Lung (tissue), 11 donors: ENCODE measurements at regions not wholly inside any gene's neighbourhood (a gene's known extent, or its start where the extent isn't known, plus 50 kb on each side); places are given as distances from the start of the nearest gene placed in this dataset.
"Not testable (repeated sequence)": the region's sequence is repeated elsewhere in the genome, so short reads cannot be mapped to it uniquely, and the experiment has no call there.

Experiments used
- ATAC-seq: fragments of 200-7000 bp; cut with Tn5 transposase; one replicate; pipeline ENCODE4 v1.9.1; 2020; ENCODE audit warnings: moderate number of reproducible peaks; ENCODE audit not compliant: insufficient read depth, low FRiP score
- DNase-seq, 3 donors: peaks; one replicate each; pipeline ENCODE4 v3.0.0-alpha.2; 2013 to 2017
- H3K27ac ChIP-seq, 2 donors: one replicate each; pipeline ENCODE4 v1.5.1; 2013; ENCODE audit warnings: mild to moderate bottlenecking in 2 of 2, moderate library complexity in 2 of 2, control low read depth in 1 of 2, inconsistent platforms in 1 of 2, low read depth in 1 of 2, low read length in 1 of 2
- H3K27me3 ChIP-seq, 3 donors: one replicate each; pipeline ENCODE4 v1.5.1; 2013; ENCODE audit warnings: low read length in 2 of 3; ENCODE audit not compliant: control insufficient read depth in 3 of 3, insufficient read depth in 3 of 3
- H3K36me3 ChIP-seq, 4 donors: one replicate each; pipeline ENCODE4 v1.5.1; 2013; ENCODE audit warnings: low read length in 4 of 4, mild to moderate bottlenecking in 1 of 4, moderate library complexity in 1 of 4; ENCODE audit not compliant: control insufficient read depth in 4 of 4, insufficient read depth in 4 of 4
- H3K4me1 ChIP-seq, 5 donors: one replicate each; pipeline ENCODE4 v1.5.1; 2013; ENCODE audit warnings: low read length in 5 of 5, mild to moderate bottlenecking in 2 of 5, moderate library complexity in 1 of 5; ENCODE audit not compliant: control insufficient read depth in 5 of 5, insufficient read depth in 5 of 5
- H3K4me3 ChIP-seq: one replicate; pipeline ENCODE4 v1.5.1; 2013; ENCODE audit warnings: mild to moderate bottlenecking, control low read depth, moderate library complexity
- H3K9ac ChIP-seq, 2 donors: one replicate each; pipeline ENCODE4 v1.5.1; 2013; ENCODE audit warnings: low read length in 2 of 2, control low read depth in 1 of 2; ENCODE audit not compliant: insufficient read depth in 1 of 2
- H3K9me3 ChIP-seq, 4 donors: one replicate each; pipeline ENCODE4 v1.5.1; 2013; ENCODE audit warnings: low read length in 3 of 4, mild to moderate bottlenecking in 1 of 4, moderate library complexity in 1 of 4; ENCODE audit not compliant: control insufficient read depth in 4 of 4, insufficient read depth in 3 of 4
- CTCF ChIP-seq: IDR thresholded peaks from 2 replicates; pipeline ENCODE4 v1.5.1; 2012; ENCODE audit warnings: mild to moderate bottlenecking; ENCODE audit errors: control extremely low read depth, extremely low read depth
- WGBS, 2 donors: extraction: QIAGEN DNeasy Blood & Tissue Kit; methylation state at CpG; one replicate each; pipeline ENCODE4 v1.1.7; 2013; 5-methylcytosine and 5-hydroxymethylcytosine counted together
- donor health status: control.
- donor health status: control.
- donor health status: Bipolar disorder and iron deficiency.
- donor health status: healthy.
- donor health status: DM: yes; HTN: yes; CAD: no.

DNA sequence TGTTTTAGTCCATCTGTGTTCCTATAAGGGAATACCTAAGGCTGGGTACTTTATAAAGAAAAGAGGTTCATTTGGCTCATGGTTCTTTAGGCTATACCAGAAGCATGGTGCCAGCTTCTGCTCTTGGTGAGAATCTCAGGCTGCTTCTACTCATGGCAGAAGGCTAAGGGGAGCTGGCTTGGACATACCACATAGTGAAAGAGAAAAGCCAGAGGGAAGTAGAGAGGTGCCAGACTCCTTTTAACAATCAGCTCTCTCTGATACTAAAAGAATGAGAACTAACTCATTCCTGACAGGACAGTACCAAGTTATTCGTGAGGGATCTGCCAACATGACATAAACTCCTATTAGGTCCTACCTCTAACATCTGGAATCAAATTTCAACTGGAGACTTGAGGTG is 1250.2 kb upstream of the CNTN5 start:
- DNase-seq (no peak), ATAC-seq (no peak)
- no peak overlapping the region for H3K9ac ChIP-seq
- peaks cover 0 to 3% (median 0%) of the 10 kb centered on the region in 5 donors for H3K4me1 ChIP-seq
- 77 to 81% methylated on average over 1 of the region's 1 CpG for WGBS, 2 donors
- no peaks in the 10 kb centered on the region for H3K27me3 ChIP-seq
- no peaks in the 10 kb centered on the region for H3K36me3 ChIP-seq
- H3K4me3 ChIP-seq: no peak overlapping the region
- H3K9me3 ChIP-seq: peaks cover 0 to 3% (median 0%) of the 10 kb centered on the region in 4 donors
- TF ChIP-seq CTCF: no peak
- H3K27ac ChIP-seq: no peak overlapping the region

- TF ChIP-seq CTCF: no peak
- DNase-seq (no peak), ATAC-seq (no peak)
- H3K4me3 ChIP-seq: no peak overlapping the region
- H3K36me3 ChIP-seq: no peaks in the 10 kb centered on the region
- 52 to 71% methylated on average over 5 of the region's 5 CpGs for WGBS, 2 donors
- peaks cover 0 to 3% (median 0%) of the 10 kb centered on the region in 5 donors for H3K4me1 ChIP-seq
- H3K9ac ChIP-seq: no peak overlapping the region
- no peaks in the 10 kb centered on the region for H3K27me3 ChIP-seq
- peaks cover 0 to 3% (median 0%) of the 10 kb centered on the region in 4 donors for H3K9me3 ChIP-seq
- no peak overlapping the region for H3K27ac ChIP-seq
Measured at GRCh38 chr11:97772705-97773104, 1248.0 kb upstream of the CNTN5 start.

DNA sequence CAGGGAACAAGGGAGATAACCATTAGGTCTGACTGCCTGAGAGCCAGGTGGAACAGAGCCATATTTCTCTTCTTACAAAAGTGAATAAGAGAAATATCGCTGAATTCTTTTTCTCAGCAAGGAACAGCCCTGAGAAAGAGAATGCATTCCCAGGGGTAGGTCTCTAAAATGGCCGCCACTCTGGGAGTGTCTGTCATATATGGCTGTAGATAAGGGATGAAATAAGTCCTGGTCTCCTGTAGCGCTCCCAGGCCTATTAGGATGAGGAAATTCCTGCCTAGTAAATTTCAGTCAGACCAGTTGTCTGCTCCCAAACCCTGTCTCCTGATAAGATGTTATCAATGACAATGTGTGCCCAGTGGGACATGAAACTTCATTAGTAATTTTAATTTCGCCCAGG is 1236.4 kb upstream of the CNTN5 start:
- not testable (repeated sequence) for H3K27ac ChIP-seq, H3K4me1 ChIP-seq, H3K9ac ChIP-seq, H3K27me3 ChIP-seq, ATAC-seq, H3K36me3 ChIP-seq, H3K4me3 ChIP-seq, H3K9me3 ChIP-seq, DNase-seq
- 77 to 80% methylated on average over 4 of the region's 4 CpGs for WGBS, 2 donors

- no peak overlapping the region for H3K27ac ChIP-seq
- no peak for TF ChIP-seq CTCF
- H3K9ac ChIP-seq: no peak overlapping the region
- peaks cover 0 to 4% (median 1%) of the 10 kb centered on the region in 4 donors for H3K9me3 ChIP-seq
- no peak overlapping the region for H3K4me3 ChIP-seq
- H3K4me1 ChIP-seq: no peaks in the 10 kb centered on the region
- WGBS, 2 donors: 88 to 90% methylated on average over 3 of the region's 3 CpGs
- ATAC-seq: no peak
- no peak for DNase-seq
- H3K27me3 ChIP-seq: no peaks in the 10 kb centered on the region
- H3K36me3 ChIP-seq: no peaks in the 10 kb centered on the region
Measured at GRCh38 chr11:97786961-97787360, 1233.8 kb upstream of the CNTN5 start.
